ENCODE measurements at regions not wholly inside any gene's neighbourhood (a gene's known extent, or its start where the extent isn't known, plus 50 kb on each side); places are given as distances from the start of the nearest gene placed in this dataset.

- no peak for DNase-seq
Measured at GRCh38 chr12:115235880-115236279, 551.9 kb upstream of the TBX3 start.

GRCh38 chr12:115233891-115234543 lies 550.0 kb upstream of the TBX3 start:
- no peak for DNase-seq

GRCh38 chr12:115232455-115233156 lies 548.6 kb upstream of the TBX3 start:
- DNase-seq: peak; percentile 34

- DNase-seq: no peak
Measured at GRCh38 chr12:115230606-115231005, 546.6 kb upstream of the TBX3 start.

- no peak for DNase-seq
Measured at GRCh38 chr12:115229517-115229916, 545.5 kb upstream of the TBX3 start.

GRCh38 chr12:115228434-115228833 lies 544.5 kb upstream of the TBX3 start:
- no peak for DNase-seq

GRCh38 chr12:115227137-115227615 lies 543.2 kb upstream of the TBX3 start:
- DNase-seq: peak; percentile 93

GRCh38 chr12:115225845-115226244 lies 541.9 kb upstream of the TBX3 start:
- DNase-seq: no peak

- DNase-seq: no peak
Measured at GRCh38 chr12:115223991-115224390, 540.0 kb upstream of the TBX3 start.

GRCh38 chr12:115223322-115223721 lies 539.3 kb upstream of the TBX3 start:
- peak; percentile 72 for DNase-seq

GRCh38 chr12:115222220-115222619 lies 538.2 kb upstream of the TBX3 start:
- DNase-seq: no peak

GRCh38 chr12:115216301-115216700 lies 532.3 kb upstream of the TBX3 start:
- no peak for DNase-seq

GRCh38 chr12:115215544-115215943 lies 531.6 kb upstream of the TBX3 start:
- no peak for DNase-seq

- DNase-seq: no peak
Measured at GRCh38 chr12:115213538-115214016, 529.6 kb upstream of the TBX3 start.

- DNase-seq: no peak
Measured at GRCh38 chr12:115213118-115213517, 529.1 kb upstream of the TBX3 start.

GRCh38 chr12:115212356-115212755 lies 528.4 kb upstream of the TBX3 start:
- no peak for DNase-seq

GRCh38 chr12:115210533-115211252 lies 526.7 kb upstream of the TBX3 start:
- DNase-seq: no peak

GRCh38 chr12:115209230-115209629 lies 525.3 kb upstream of the TBX3 start:
- no peak for DNase-seq

GRCh38 chr12:115208098-115208497 lies 524.1 kb upstream of the TBX3 start:
- DNase-seq: no peak

- DNase-seq: no peak
Measured at GRCh38 chr12:115207216-115207915, 523.4 kb upstream of the TBX3 start.

- no peak for DNase-seq
Measured at GRCh38 chr12:115206801-115207200, 522.8 kb upstream of the TBX3 start.

GRCh38 chr12:115205755-115206308 lies 521.9 kb upstream of the TBX3 start:
- DNase-seq: no peak

All from HCEC 1CT (cell line).